Calu3 (cell line): ENCODE measurements at regions not wholly inside any gene's neighbourhood (a gene's known extent, or its start where the extent isn't known, plus 50 kb on each side); places are given as distances from the start of the nearest gene placed in this dataset.

Source experiments
- BruUV-seq: library from RNA; stranded (reverse); fragments of 400-500 nt; replicated peaks from 2 replicates; lab custom pipeline; 2021; lab: Mats Ljungman, UMichigan
- CTCF ChIA-PET: fragments of 300-600 bp; sonication (Branson Sonifier 250); formaldehyde crosslinking; loops from one replicate; lab custom pipeline; 2022; ENCODE audit warnings: antibody characterized with exemption; lab: Charles Lee
- DNase-seq: peaks from one replicate; pipeline ENCODE4 v3.0.0; 2022
- H3K27ac Mint-ChIP-seq: one replicate; pipeline ENCODE4 v1.8.0; 2022; ENCODE audit warnings: mixed read lengths; ENCODE audit not compliant: unreplicated experiment
- H3K27me3 Mint-ChIP-seq: one replicate; pipeline ENCODE4 v1.8.0; 2022; ENCODE audit warnings: mixed read lengths; ENCODE audit not compliant: unreplicated experiment
- H3K36me3 Mint-ChIP-seq: one replicate; pipeline ENCODE4 v1.8.0; 2022; ENCODE audit warnings: mild to moderate bottlenecking, moderate library complexity, mixed read lengths; ENCODE audit not compliant: insufficient read depth, unreplicated experiment
- H3K4me1 Mint-ChIP-seq: one replicate; pipeline ENCODE4 v1.8.0; 2022; ENCODE audit warnings: mild to moderate bottlenecking, low read depth, mixed read lengths; ENCODE audit not compliant: unreplicated experiment
- H3K4me3 Mint-ChIP-seq: one replicate; pipeline ENCODE4 v1.8.0; 2022; ENCODE audit warnings: mild to moderate bottlenecking, low read depth, moderate library complexity, mixed read lengths; ENCODE audit not compliant: unreplicated experiment
- H3K9me3 Mint-ChIP-seq: one replicate; pipeline ENCODE4 v1.8.0; 2022; ENCODE audit warnings: low read depth, mixed read lengths; ENCODE audit not compliant: unreplicated experiment
- CTCF ChIP-seq: fragments of 200-600 bp; IDR thresholded peaks from one replicate; pipeline ENCODE4 v1.8.0; 2022; ENCODE audit warnings: antibody characterized with exemption; ENCODE audit not compliant: unreplicated experiment
- intact Hi-C: fragments of 100-400 bp; cut with micrococcal nuclease; formaldehyde crosslinking; loops from one replicate; pipeline ENCODE4 v1.10.0; 2022; ENCODE audit not compliant: unreplicated experiment

- CTCF ChIA-PET: interaction anchor here (0.7 kb wide), 1 partner anchor 74 kb away, joined by 6 read pairs; no protein-coding TSS in a partner anchor
- no peak for TF ChIP-seq CTCF
- DNase-seq: no peak
- no peaks in the 10 kb centered on the region for H3K4me1 Mint-ChIP-seq
- no TSS peak for BruUV-seq
- intact Hi-C loops: no loop called here
- H3K27me3 Mint-ChIP-seq: no peaks in the 10 kb centered on the region
- H3K36me3 Mint-ChIP-seq: no peaks in the 10 kb centered on the region
- no peak overlapping the region for H3K27ac Mint-ChIP-seq
- H3K9me3 Mint-ChIP-seq: peaks cover 2% of the 10 kb centered on the region
- H3K4me3 Mint-ChIP-seq: no peak overlapping the region
Observed at GRCh38 chr4:187212446-187213080, 488.9 kb upstream of the FAT1 start.

GRCh38 chr4:187215438-187215837, 491.8 kb upstream of the FAT1 start:
- intact Hi-C loops: no loop called here
- no peak for TF ChIP-seq CTCF
- Mint-ChIP-seq H3K4me3 (no peak overlapping the region), H3K4me1 (no peaks in the 10 kb centered on the region), H3K36me3 (no peaks in the 10 kb centered on the region), H3K27ac (no peak overlapping the region), H3K27me3 (no peaks in the 10 kb centered on the region), H3K9me3 (no peaks in the 10 kb centered on the region)
- DNase-seq: no peak
- BruUV-seq: no TSS peak
- CTCF ChIA-PET: no interaction called here

- Mint-ChIP-seq H3K36me3 (no peaks in the 10 kb centered on the region), H3K27ac (no peak overlapping the region), H3K27me3 (no peaks in the 10 kb centered on the region), H3K4me1 (no peaks in the 10 kb centered on the region), H3K4me3 (no peak overlapping the region), H3K9me3 (no peaks in the 10 kb centered on the region)
- BruUV-seq: no TSS peak
- DNase-seq: no peak
- no peak for TF ChIP-seq CTCF
- CTCF ChIA-PET: no interaction called here
- intact Hi-C loops: no loop called here
Observed at GRCh38 chr4:187218705-187219245, 495.1 kb upstream of the FAT1 start.

- intact Hi-C loops: no loop called here
- Mint-ChIP-seq H3K27ac (no peak overlapping the region), H3K4me1 (peaks cover 11% of the 10 kb centered on the region), H3K4me3 (no peak overlapping the region), H3K27me3 (no peaks in the 10 kb centered on the region), H3K9me3 (no peaks in the 10 kb centered on the region), H3K36me3 (no peaks in the 10 kb centered on the region)
- no TSS peak for BruUV-seq
- CTCF ChIA-PET: no interaction called here
- no peak for TF ChIP-seq CTCF
- no peak for DNase-seq
Observed at GRCh38 chr4:187224560-187224959, 500.9 kb upstream of the FAT1 start.
